Right renal pelvis (tissue), 4 donors: ENCODE measurements at regions not wholly inside any gene's neighbourhood (a gene's known extent, or its start where the extent isn't known, plus 50 kb on each side); places are given as distances from the start of the nearest gene placed in this dataset.
"Not testable (repeated sequence)": the region's sequence is repeated elsewhere in the genome, so short reads cannot be mapped to it uniquely, and the experiment has no call there.

Source experiments
- DNase-seq, 4 donors: peaks; one replicate each; pipeline ENCODE4 v3.0.0-alpha.2; 2013; ENCODE audit warnings: low read depth in 4 of 4, low spot score in 3 of 4, missing footprints in 1 of 4

GRCh38 chr10:42533866-42534265, 104.5 kb downstream of the ZNF33B start:
- DNase-seq, result not testable (repeated sequence)

GRCh38 chr10:42532996-42533395, 105.4 kb downstream of the ZNF33B start:
- no peak for DNase-seq

- DNase-seq, result no peak
Observed at GRCh38 chr10:42523098-42523497, 115.3 kb downstream of the ZNF33B start.

- no peak for DNase-seq
Observed at GRCh38 chr10:42519761-42520460, 118.5 kb downstream of the ZNF33B start.

- no peak for DNase-seq
Observed at GRCh38 chr10:42519079-42519478, 119.3 kb downstream of the ZNF33B start.

GRCh38 chr10:42513921-42514320, 124.4 kb downstream of the ZNF33B start:
- DNase-seq, result no peak

- no peak for DNase-seq
Observed at GRCh38 chr10:42491801-42492200, 146.6 kb downstream of the ZNF33B start.

- no peak for DNase-seq
Observed at GRCh38 chr10:42491001-42491592, 147.3 kb downstream of the ZNF33B start.

GRCh38 chr10:42490368-42490767, 148.0 kb downstream of the ZNF33B start:
- no peak for DNase-seq

- DNase-seq, result no peak
Observed at GRCh38 chr10:42488416-42488815, 150.0 kb downstream of the ZNF33B start.

- DNase-seq, result no peak
Observed at GRCh38 chr10:42482411-42482810, 156.0 kb downstream of the ZNF33B start.

- DNase-seq, result no peak
Observed at GRCh38 chr10:42479057-42479456, 159.3 kb downstream of the ZNF33B start.

- DNase-seq, result no peak
Observed at GRCh38 chr10:42477170-42477569, 161.2 kb downstream of the ZNF33B start.

- no peak for DNase-seq
Observed at GRCh38 chr10:42476101-42476500, 162.3 kb downstream of the ZNF33B start.

- no peak for DNase-seq
Observed at GRCh38 chr10:42475168-42476098, 162.9 kb downstream of the ZNF33B start.

- no peak for DNase-seq
Observed at GRCh38 chr10:42454313-42454712, 184.1 kb downstream of the ZNF33B start.

GRCh38 chr10:42431095-42431494, 207.3 kb downstream of the ZNF33B start:
- no peak for DNase-seq

- DNase-seq, result no peak
Observed at GRCh38 chr10:42428534-42428933, 209.8 kb downstream of the ZNF33B start.

- no peak for DNase-seq
Observed at GRCh38 chr10:42422911-42423310, 215.5 kb downstream of the ZNF33B start.

GRCh38 chr10:42421812-42422211, 216.6 kb downstream of the ZNF33B start:
- no peak for DNase-seq

- DNase-seq, result no peak
Observed at GRCh38 chr10:42419789-42420188, 218.6 kb downstream of the ZNF33B start.
